Gastrocnemius medialis (tissue), 4 donors: ENCODE measurements at regions not wholly inside any gene's neighbourhood (a gene's known extent, or its start where the extent isn't known, plus 50 kb on each side); places are given as distances from the start of the nearest gene placed in this dataset.

Experiments
- ATAC-seq, 2 donors: fragments of 150-250 bp; one replicate each; pipeline ENCODE4 v1.9.1; 2016
- DNase-seq, 2 donors: peaks; one replicate each; pipeline ENCODE4 v3.0.0-alpha.2; 2019
- H3K27ac ChIP-seq, 4 donors: fragments of 200-600 bp; sonication (generic); 1 replicate in 1 of 4; 2 replicates in 3 of 4; pipeline ENCODE4 v1.5.1; 2016 to 2018; ENCODE audit warnings: mild to moderate bottlenecking in 2 of 4, moderate library complexity in 1 of 4
- H3K27me3 ChIP-seq, 3 donors: fragments of 200-600 bp; sonication (generic) in 2 of 3; 1 replicate in 1 of 3; 2 replicates in 2 of 3; pipeline versions ENCODE4 v1.5.1 to v1.6.0; 2016 to 2019; ENCODE audit warnings: mild to moderate bottlenecking in 1 of 3, moderate library complexity in 1 of 3
- H3K36me3 ChIP-seq, 2 donors: fragments of 200-600 bp; sonication (generic) in 1 of 2; one replicate each; pipeline ENCODE4 v1.5.1; 2017 to 2018
- H3K4me1 ChIP-seq, 2 donors: fragments of 200-600 bp; sonication (generic) in 1 of 2; one replicate each; pipeline ENCODE4 v1.5.1; 2016 to 2017; ENCODE audit warnings: mild to moderate bottlenecking in 2 of 2
- H3K4me3 ChIP-seq, 4 donors: fragments of 200-600 bp; sonication (generic) in 3 of 4; 1 replicate in 1 of 4; 2 replicates in 3 of 4; pipeline ENCODE4 v1.5.1; 2016 to 2019; ENCODE audit warnings: mild to moderate bottlenecking in 2 of 4
- H3K9me3 ChIP-seq, 3 donors: fragments of 200-600 bp; sonication (generic) in 2 of 3; 1 replicate in 1 of 3; 2 replicates in 2 of 3; pipeline ENCODE4 v1.5.1; 2016 to 2019
- CTCF ChIP-seq, 5 experiments: fragments of 450-650 bp in 3 of 5; fragments of 200-600 bp in 2 of 5; sonication (generic) in 2 of 5; IDR thresholded peaks in 4 of 5; conservative IDR thresholded peaks in 1 of 5; 1 replicate in 4 of 5; 2 replicates in 1 of 5; pipeline ENCODE4 v1.5.1; 2016 to 2019; ENCODE audit warnings: antibody characterized with exemption in 5 of 5, mild to moderate bottlenecking in 3 of 5, moderate library complexity in 3 of 5
- POLR2A ChIP-seq, 2 donors: fragments of 450-650 bp; IDR thresholded peaks; one replicate each; pipeline ENCODE4 v1.6.1; 2017; ENCODE audit warnings: antibody characterized with exemption in 2 of 2, mild to moderate bottlenecking in 2 of 2, moderate library complexity in 2 of 2
- in situ Hi-C, 4 donors: fragments of 200-750 bp; cut with MboI; loops; one replicate each; pipeline versions ENCODE4 v1.15.0 to v1.8.0; 2017; ENCODE audit warnings: low sequenced_read_pairs in 4 of 4
- intact Hi-C: fragments of 100-400 bp; cut with DNase I; formaldehyde crosslinking; loops from one replicate; pipeline ENCODE4 v1.15.1; 2023; ENCODE audit warnings: low total_unique reads

- Histone ChIP-seq H3K9me3 (no peaks in the 10 kb centered on the region), H3K36me3 (no peaks in the 10 kb centered on the region), H3K27ac (no peak overlapping the region), H3K27me3 (no peaks in the 10 kb centered on the region), H3K4me1 (no peaks in the 10 kb centered on the region), H3K4me3 (no peak overlapping the region)
- DNase-seq (no peak), ATAC-seq (no peak)
- intact Hi-C loops: no loop called here
- TF ChIP-seq CTCF (IDR thresholded peaks at IDR 0.05 in 4 of 5, conservative IDR thresholded peaks at IDR 0.05 in 1 of 5): no peak
- no peak for TF ChIP-seq POLR2A (IDR thresholded peaks at IDR 0.05)
- in situ Hi-C loops: no loop called here
Measured at GRCh38 chr12:24127919-24128721, 178.7 kb upstream of the SOX5 start.

DNA sequence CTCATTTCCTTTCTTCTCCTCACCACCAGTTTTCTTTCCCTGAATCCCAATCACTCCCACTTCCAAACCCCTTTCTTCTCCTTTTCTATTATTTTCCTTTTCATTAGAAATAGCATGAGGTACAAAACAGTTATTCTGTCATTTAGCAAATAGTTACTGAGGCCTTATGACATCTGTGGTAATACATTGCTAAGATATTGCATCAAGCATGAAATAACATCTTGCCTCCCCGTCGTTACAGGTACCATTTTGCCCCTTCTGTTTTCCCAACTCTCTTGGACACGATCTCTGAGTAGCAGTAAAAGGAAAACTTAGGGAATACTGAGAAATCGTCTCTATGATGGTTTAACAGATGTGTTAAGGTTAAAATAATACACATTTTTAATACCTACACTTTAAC lies 175.8 kb upstream of the SOX5 start:
- intact Hi-C loops: no loop called here
- DNase-seq: no peak
- TF ChIP-seq POLR2A (IDR thresholded peaks at IDR 0.05) (no peak), CTCF (IDR thresholded peaks at IDR 0.05 in 4 of 5, conservative IDR thresholded peaks at IDR 0.05 in 1 of 5) (no peak)
- no peak for ATAC-seq
- H3K27me3 ChIP-seq: no peaks in the 10 kb centered on the region
- H3K4me1 ChIP-seq: no peaks in the 10 kb centered on the region
- H3K9me3 ChIP-seq: no peaks in the 10 kb centered on the region
- no peak overlapping the region for H3K27ac ChIP-seq
- no peaks in the 10 kb centered on the region for H3K36me3 ChIP-seq
- in situ Hi-C loops: no loop called here
- H3K4me3 ChIP-seq: no peak overlapping the region

GRCh38 chr12:24121911-24122310 lies 172.4 kb upstream of the SOX5 start:
- TF ChIP-seq POLR2A (IDR thresholded peaks at IDR 0.05) (no peak), CTCF (IDR thresholded peaks at IDR 0.05 in 4 of 5, conservative IDR thresholded peaks at IDR 0.05 in 1 of 5) (no peak)
- in situ Hi-C loops: no loop called here
- no peak for ATAC-seq

GRCh38 chr12:24118668-24119067 lies 169.2 kb upstream of the SOX5 start:
- Histone ChIP-seq H3K4me3 (no peak overlapping the region), H3K4me1 (peaks cover 0 to 5% of the 10 kb centered on the region in 2 donors), H3K27ac (no peak overlapping the region), H3K9me3 (no peaks in the 10 kb centered on the region), H3K27me3 (no peaks in the 10 kb centered on the region), H3K36me3 (no peaks in the 10 kb centered on the region)
- DNase-seq: no peak
- TF ChIP-seq POLR2A (IDR thresholded peaks at IDR 0.05) (no peak), CTCF (IDR thresholded peaks at IDR 0.05 in 4 of 5, conservative IDR thresholded peaks at IDR 0.05 in 1 of 5) (no peak)
- intact Hi-C loops (no loop called here), in situ Hi-C loops (no loop called here)
- no peak for ATAC-seq

More at GRCh38 chr12:24121911-24122310, 172.4 kb upstream of the SOX5 start:
- no peak overlapping the region for H3K27ac ChIP-seq
- intact Hi-C loops: no loop called here
- H3K9me3 ChIP-seq: no peaks in the 10 kb centered on the region
- H3K36me3 ChIP-seq: no peaks in the 10 kb centered on the region
- H3K4me1 ChIP-seq: peaks cover 0 to 5% of the 10 kb centered on the region in 2 donors
- H3K4me3 ChIP-seq: no peak overlapping the region
- no peaks in the 10 kb centered on the region for H3K27me3 ChIP-seq
- DNase-seq: no peak
